ENCODE measurements at regions not wholly inside any gene's neighbourhood (a gene's known extent, or its start where the extent isn't known, plus 50 kb on each side); places are given as distances from the start of the nearest gene placed in this dataset.

- TF ChIP-seq, protein P1, sequence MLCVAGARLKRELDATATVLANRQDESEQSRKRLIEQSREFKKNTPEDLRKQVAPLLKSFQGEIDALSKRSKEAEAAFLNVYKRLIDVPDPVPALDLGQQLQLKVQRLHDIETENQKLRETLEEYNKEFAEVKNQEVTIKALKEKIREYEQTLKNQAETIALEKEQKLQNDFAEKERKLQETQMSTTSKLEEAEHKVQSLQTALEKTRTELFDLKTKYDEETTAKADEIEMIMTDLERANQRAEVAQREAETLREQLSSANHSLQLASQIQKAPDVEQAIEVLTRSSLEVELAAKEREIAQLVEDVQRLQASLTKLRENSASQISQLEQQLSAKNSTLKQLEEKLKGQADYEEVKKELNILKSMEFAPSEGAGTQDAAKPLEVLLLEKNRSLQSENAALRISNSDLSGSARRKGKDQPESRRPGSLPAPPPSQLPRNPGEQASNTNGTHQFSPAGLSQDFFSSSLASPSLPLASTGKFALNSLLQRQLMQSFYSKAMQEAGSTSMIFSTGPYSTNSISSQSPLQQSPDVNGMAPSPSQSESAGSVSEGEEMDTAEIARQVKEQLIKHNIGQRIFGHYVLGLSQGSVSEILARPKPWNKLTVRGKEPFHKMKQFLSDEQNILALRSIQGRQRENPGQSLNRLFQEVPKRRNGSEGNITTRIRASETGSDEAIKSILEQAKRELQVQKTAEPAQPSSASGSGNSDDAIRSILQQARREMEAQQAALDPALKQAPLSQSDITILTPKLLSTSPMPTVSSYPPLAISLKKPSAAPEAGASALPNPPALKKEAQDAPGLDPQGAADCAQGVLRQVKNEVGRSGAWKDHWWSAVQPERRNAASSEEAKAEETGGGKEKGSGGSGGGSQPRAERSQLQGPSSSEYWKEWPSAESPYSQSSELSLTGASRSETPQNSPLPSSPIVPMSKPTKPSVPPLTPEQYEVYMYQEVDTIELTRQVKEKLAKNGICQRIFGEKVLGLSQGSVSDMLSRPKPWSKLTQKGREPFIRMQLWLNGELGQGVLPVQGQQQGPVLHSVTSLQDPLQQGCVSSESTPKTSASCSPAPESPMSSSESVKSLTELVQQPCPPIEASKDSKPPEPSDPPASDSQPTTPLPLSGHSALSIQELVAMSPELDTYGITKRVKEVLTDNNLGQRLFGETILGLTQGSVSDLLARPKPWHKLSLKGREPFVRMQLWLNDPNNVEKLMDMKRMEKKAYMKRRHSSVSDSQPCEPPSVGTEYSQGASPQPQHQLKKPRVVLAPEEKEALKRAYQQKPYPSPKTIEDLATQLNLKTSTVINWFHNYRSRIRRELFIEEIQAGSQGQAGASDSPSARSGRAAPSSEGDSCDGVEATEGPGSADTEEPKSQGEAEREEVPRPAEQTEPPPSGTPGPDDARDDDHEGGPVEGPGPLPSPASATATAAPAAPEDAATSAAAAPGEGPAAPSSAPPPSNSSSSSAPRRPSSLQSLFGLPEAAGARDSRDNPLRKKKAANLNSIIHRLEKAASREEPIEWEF (IDR thresholded peaks at IDR 0.05; ENCODE audit: insufficient replicate concordance, low read depth, low read length): no peak
- TF ChIP-seq SIN3A (IDR thresholded peaks at IDR 0.05; ENCODE audit: low read depth, low read length) (no peak), PAX5 (IDR thresholded peaks at IDR 0.05; ENCODE audit: borderline replicate concordance, low read depth, low read length) (no peak)
- TF ChIP-seq, protein P2, sequence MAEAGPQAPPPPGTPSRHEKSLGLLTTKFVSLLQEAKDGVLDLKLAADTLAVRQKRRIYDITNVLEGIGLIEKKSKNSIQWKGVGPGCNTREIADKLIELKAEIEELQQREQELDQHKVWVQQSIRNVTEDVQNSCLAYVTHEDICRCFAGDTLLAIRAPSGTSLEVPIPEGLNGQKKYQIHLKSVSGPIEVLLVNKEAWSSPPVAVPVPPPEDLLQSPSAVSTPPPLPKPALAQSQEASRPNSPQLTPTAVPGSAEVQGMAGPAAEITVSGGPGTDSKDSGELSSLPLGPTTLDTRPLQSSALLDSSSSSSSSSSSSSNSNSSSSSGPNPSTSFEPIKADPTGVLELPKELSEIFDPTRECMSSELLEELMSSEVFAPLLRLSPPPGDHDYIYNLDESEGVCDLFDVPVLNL (IDR thresholded peaks at IDR 0.05; ENCODE audit: low read depth, low read length): no peak
Observed at GRCh38 chr11:129611661-129612446, 203.8 kb upstream of the TMEM45B start (continued).

DNA sequence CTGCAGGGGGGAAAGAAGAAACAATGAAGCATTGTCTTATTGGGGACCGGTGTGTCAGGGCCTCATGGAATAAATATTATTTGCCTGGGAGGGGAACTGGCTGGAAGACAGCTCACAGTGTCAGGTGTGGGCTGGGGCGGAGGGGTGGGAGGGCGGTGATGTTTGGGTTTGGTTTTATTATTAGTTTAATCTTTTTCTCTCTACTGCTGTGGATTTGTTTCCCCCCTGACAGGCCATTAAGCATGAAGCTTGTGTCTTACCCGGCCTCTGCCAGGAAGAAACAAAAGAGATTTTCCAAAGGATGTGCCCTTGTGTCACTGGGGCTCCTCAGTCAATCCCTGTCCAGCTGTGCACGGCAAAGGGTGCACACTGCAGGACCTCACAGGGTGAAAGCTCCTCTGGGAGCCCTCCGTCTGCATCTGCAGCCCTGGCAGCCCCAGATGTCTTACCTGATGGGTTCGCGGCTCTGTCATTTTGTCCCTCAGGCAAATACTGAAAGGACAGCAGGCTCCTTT lies 203.1 kb upstream of the TMEM45B start:
- H3K4me3 ChIP-seq: no peak overlapping the region
- SMC1A ChIA-PET (ENCODE audit: uncharacterized antibody, unreplicated experiment): no interaction called here
- H3K27me3 ChIP-seq (replicated peaks in 1 of 2; ENCODE audit: control insufficient read depth in 2 of 2, insufficient read depth in 2 of 2, low read length in 1 of 2): no peaks in the 10 kb centered on the region; a peak in 1 of 4 replicates
- DNase-seq (ENCODE audit: low read depth, low spot score) (no peak), ATAC-seq (no peak), FAIRE-seq (no peak)
- 36% methylated on average over 8 of the region's 8 CpGs for WGBS (ENCODE audit: insufficient coverage, insufficient replicate concordance, low lambda C conversion rate, missing lambda C conversion rate)
- no peaks in the 10 kb centered on the region for H3K79me2 ChIP-seq (ENCODE audit: control insufficient read depth, insufficient read depth, low read length)
- POLR2A ChIA-PET: interaction anchor here (0.6 kb wide), 1 partner anchor 388 kb away, joined by 5 read pairs; no protein-coding TSS in a partner anchor
- no peaks in the 10 kb centered on the region for H3K4me1 ChIP-seq (ENCODE audit: control insufficient read depth, insufficient read depth, low read length)
- no peaks in the 10 kb centered on the region for H4K20me1 ChIP-seq (ENCODE audit: control insufficient read depth, insufficient read depth)
- CTCF ChIA-PET: no interaction called here
- H3K9me3 ChIP-seq (replicated peaks; ENCODE audit: control insufficient read depth, insufficient read depth, low read length): no peaks in the 10 kb centered on the region
- no peak overlapping the region for H3K9ac ChIP-seq (ENCODE audit: control insufficient read depth, insufficient read depth, low read length)
- H3K27ac ChIP-seq (ENCODE audit: control insufficient read depth, insufficient read depth): no peak overlapping the region
- RAD21 ChIA-PET (ENCODE audit: unreplicated experiment): no interaction called here
- H3K4me2 ChIP-seq (ENCODE audit: control insufficient read depth, insufficient read depth): no peak overlapping the region
- intact Hi-C loops (cut with micrococcal nuclease; ENCODE audit: unreplicated experiment) (no loop called here), in situ Hi-C loops (cut with MboI) (no loop called here)
- no peak overlapping the region for H2AFZ ChIP-seq (ENCODE audit: control insufficient read depth, low read depth, low read length)
- no TSS peak for BruUV-seq (replicated peaks)
- no peaks in the 10 kb centered on the region for H3K36me3 ChIP-seq (ENCODE audit: control insufficient read depth in 2 of 2, insufficient read depth in 2 of 2, low read length in 1 of 2)
- TF ChIP-seq MYB (IDR thresholded peaks at IDR 0.05; ENCODE audit: borderline replicate concordance, low read depth, low read length) (no peak), PAX5 (IDR thresholded peaks at IDR 0.05; ENCODE audit: borderline replicate concordance, low read depth, low read length) (no peak), REST (IDR thresholded peaks at IDR 0.05; ENCODE audit: low read depth, low read length) (no peak), ZBED1 (IDR thresholded peaks at IDR 0.05; ENCODE audit: borderline replicate concordance) (no peak), HDAC6 (IDR thresholded peaks at IDR 0.05; ENCODE audit: unreplicated experiment) (no peak), ETV6 (conservative IDR thresholded peaks at IDR 0.05 in 1 of 2, IDR thresholded peaks at IDR 0.05 in 1 of 2; ENCODE audit: borderline replicate concordance in 1 of 2, low read depth in 1 of 2) (no peak), ESRRA (IDR thresholded peaks at IDR 0.05; ENCODE audit: low read length) (no peak), ZSCAN29 (IDR thresholded peaks at IDR 0.05) (no peak), FOXM1 (IDR thresholded peaks at IDR 0.05; ENCODE audit: low read depth, low read length) (no peak)
